C4-2B (cell line): ENCODE measurements at regions not wholly inside any gene's neighbourhood (a gene's known extent, or its start where the extent isn't known, plus 50 kb on each side); places are given as distances from the start of the nearest gene placed in this dataset.

Source experiments
- H3K27ac ChIP-seq: fragments of 450-650 bp; 2 replicates; pipeline ENCODE4 v1.5.1; 2017
- CTCF ChIP-seq: fragments of 450-650 bp; conservative IDR thresholded peaks from 2 replicates; pipeline ENCODE4 v1.5.1; 2017; ENCODE audit warnings: mild to moderate bottlenecking
- ZFX ChIP-seq: fragments of 450-650 bp; IDR thresholded peaks from 2 replicates; pipeline ENCODE4 v1.6.1; 2017

GRCh38 chr6:139841794-139842215 lies 467.4 kb upstream of the CITED2 start:
- TF ChIP-seq CTCF (no peak), ZFX (no peak)
- no peak overlapping the region for H3K27ac ChIP-seq

GRCh38 chr6:139839506-139840156 lies 465.2 kb upstream of the CITED2 start:
- TF ChIP-seq ZFX (no peak), CTCF (no peak)
- H3K27ac ChIP-seq, result no peak overlapping the region

- no peak for TF ChIP-seq ZFX
- no peak for TF ChIP-seq CTCF
Observed at GRCh38 chr6:139834232-139834631, 459.8 kb upstream of the CITED2 start.

GRCh38 chr6:139833592-139833991 lies 459.1 kb upstream of the CITED2 start:
- TF ChIP-seq CTCF (no peak), ZFX (no peak)

More at GRCh38 chr6:139834232-139834631, 459.8 kb upstream of the CITED2 start:
- no peak overlapping the region for H3K27ac ChIP-seq

GRCh38 chr6:139832493-139833305 lies 458.3 kb upstream of the CITED2 start:
- H3K27ac ChIP-seq, result no peak overlapping the region
- TF ChIP-seq CTCF, result no peak
- no peak for TF ChIP-seq ZFX

More at GRCh38 chr6:139833592-139833991, 459.1 kb upstream of the CITED2 start:
- H3K27ac ChIP-seq, result no peak overlapping the region

- no peak for TF ChIP-seq CTCF
- no peak for TF ChIP-seq ZFX
Observed at GRCh38 chr6:139829576-139829975, 455.1 kb upstream of the CITED2 start.

More at GRCh38 chr6:139829576-139829975, 455.1 kb upstream of the CITED2 start:
- H3K27ac ChIP-seq, result no peak overlapping the region
